ENCODE measurements at regions not wholly inside any gene's neighbourhood (a gene's known extent, or its start where the extent isn't known, plus 50 kb on each side); places are given as distances from the start of the nearest gene placed in this dataset.

GRCh38 chr13:40208517-40208916 lies 457.9 kb downstream of the FOXO1 start (continued):
- TF ChIP-seq MGA (IDR thresholded peaks at IDR 0.05) (no peak), KDM1A (IDR thresholded peaks at IDR 0.05) (no peak), HNRNPLL (IDR thresholded peaks at IDR 0.05; ENCODE audit: low read depth, low read length, poor library complexity, severe bottlenecking) (no peak), ZNF740 (CRISPR knock-in tag; IDR thresholded peaks at IDR 0.05) (no peak), ZNF740 (tag; IDR thresholded peaks at IDR 0.05) (no peak), EGR1 (conservative IDR thresholded peaks at IDR 0.05) (no peak), PYGO2 (tag; IDR thresholded peaks at IDR 0.05) (no peak)
